Right lobe of liver (tissue), 6 donors: ENCODE measurements at regions not wholly inside any gene's neighbourhood (a gene's known extent, or its start where the extent isn't known, plus 50 kb on each side); places are given as distances from the start of the nearest gene placed in this dataset.

Experiments
- ATAC-seq, 4 donors: fragments of 200-7000 bp; cut with Tn5 transposase; one replicate each; pipeline ENCODE4 v1.9.1; 2020; ENCODE audit warnings: mild to moderate bottlenecking in 4 of 4, moderate library complexity in 4 of 4
- DNase-seq, 3 donors: peaks; one replicate each; pipeline ENCODE4 v3.0.0-alpha.2; 2020
- H3K27ac ChIP-seq, 3 donors: fragments of 200-600 bp; one replicate each; pipeline ENCODE4 v1.8.0; 2022
- H3K27me3 ChIP-seq, 2 donors: fragments of 200-600 bp; one replicate each; pipeline ENCODE4 v1.8.0; 2022
- H3K36me3 ChIP-seq, 4 donors: fragments of 200-600 bp; sonication (generic) in 1 of 4; one replicate each; pipeline versions ENCODE4 v1.5.1 to v1.8.0; 2017 to 2022; ENCODE audit warnings: control low read depth in 1 of 4
- H3K4me1 ChIP-seq, 4 donors: fragments of 200-600 bp; sonication (generic) in 1 of 4; one replicate each; pipeline versions ENCODE4 v1.5.1 to v1.8.0; 2017 to 2022; ENCODE audit warnings: control low read depth in 1 of 4
- H3K4me3 ChIP-seq, 3 donors: fragments of 200-600 bp; one replicate each; pipeline ENCODE4 v1.8.0; 2022
- H3K9me3 ChIP-seq, 4 donors: fragments of 200-600 bp; sonication (generic) in 1 of 4; one replicate each; pipeline versions ENCODE4 v1.5.1 to v1.8.0; 2017 to 2022; ENCODE audit warnings: control low read depth in 1 of 4
- POLR2A ChIP-seq: fragments of 450-650 bp; IDR thresholded peaks from one replicate; pipeline ENCODE4 v1.6.1; 2017; ENCODE audit warnings: antibody characterized with exemption, mild to moderate bottlenecking
- WGBS: methylation state at CpG from one replicate; pipeline ENCODE4 v1.1.6; 2018; ENCODE audit warnings: low coverage, low lambda C conversion rate; ENCODE audit not compliant: insufficient coverage; ENCODE audit errors: missing lambda C conversion rate; 5-methylcytosine and 5-hydroxymethylcytosine counted together
- intact Hi-C, 2 donors: fragments of 100-400 bp; cut with DNase I; formaldehyde crosslinking; loops; one replicate each; pipeline versions ENCODE4 v1.11.2 to v1.14.1; 2022
- TF ChIP-seq, protein P1 (sequence below), 4 donors: fragments of 200-600 bp in 3 of 4; fragments of 450-650 bp in 1 of 4; IDR thresholded peaks; one replicate each; pipeline versions ENCODE4 v1.5.1 to v1.8.0; 2016 to 2022; ENCODE audit warnings: antibody characterized with exemption in 4 of 4, mild to moderate bottlenecking in 2 of 4
- donor health status: DM: no; HTN: yes; CAD: no.
- donor health status: DM: no; HTN: no; CAD: no.
- donor health status: DM: no; HTN: no; CAD: no.
- donor health status: DM: no; HTN: yes; CAD: no.
- donor health status: DM: no; HTN: yes; CAD: no.

DNA sequence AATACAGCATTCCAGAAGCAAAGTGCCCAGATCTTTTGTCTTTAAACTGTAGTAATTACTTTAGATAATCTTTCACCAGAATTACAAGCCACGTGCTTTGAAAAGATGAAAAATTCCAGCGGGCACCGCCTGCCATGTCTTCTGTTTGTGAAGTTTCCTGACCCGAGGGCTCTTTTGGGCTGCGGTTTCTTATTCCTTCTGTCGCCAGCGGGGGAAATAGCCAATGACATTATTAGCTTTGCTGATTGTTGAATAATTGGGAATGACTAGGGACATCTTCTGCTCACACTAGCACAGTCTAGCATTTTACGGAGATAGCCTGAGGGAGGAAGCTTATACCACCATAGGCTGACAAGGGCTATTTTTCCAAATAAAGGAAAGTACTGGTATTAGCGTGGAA is 124.7 kb downstream of the SAMD5 start:
- WGBS: 84% methylated on average over 9 of the region's 9 CpGs
- no peak for ATAC-seq
- intact Hi-C loops: no loop called here
- H3K27me3 ChIP-seq: no peaks in the 10 kb centered on the region
- no peak overlapping the region for H3K4me3 ChIP-seq
- H3K4me1 ChIP-seq: no peaks in the 10 kb centered on the region
- H3K36me3 ChIP-seq: no peaks in the 10 kb centered on the region
- H3K9me3 ChIP-seq: no peaks in the 10 kb centered on the region
- no peak for DNase-seq
- no peak overlapping the region for H3K27ac ChIP-seq
- no peak for TF ChIP-seq POLR2A
- TF ChIP-seq, protein P1, sequence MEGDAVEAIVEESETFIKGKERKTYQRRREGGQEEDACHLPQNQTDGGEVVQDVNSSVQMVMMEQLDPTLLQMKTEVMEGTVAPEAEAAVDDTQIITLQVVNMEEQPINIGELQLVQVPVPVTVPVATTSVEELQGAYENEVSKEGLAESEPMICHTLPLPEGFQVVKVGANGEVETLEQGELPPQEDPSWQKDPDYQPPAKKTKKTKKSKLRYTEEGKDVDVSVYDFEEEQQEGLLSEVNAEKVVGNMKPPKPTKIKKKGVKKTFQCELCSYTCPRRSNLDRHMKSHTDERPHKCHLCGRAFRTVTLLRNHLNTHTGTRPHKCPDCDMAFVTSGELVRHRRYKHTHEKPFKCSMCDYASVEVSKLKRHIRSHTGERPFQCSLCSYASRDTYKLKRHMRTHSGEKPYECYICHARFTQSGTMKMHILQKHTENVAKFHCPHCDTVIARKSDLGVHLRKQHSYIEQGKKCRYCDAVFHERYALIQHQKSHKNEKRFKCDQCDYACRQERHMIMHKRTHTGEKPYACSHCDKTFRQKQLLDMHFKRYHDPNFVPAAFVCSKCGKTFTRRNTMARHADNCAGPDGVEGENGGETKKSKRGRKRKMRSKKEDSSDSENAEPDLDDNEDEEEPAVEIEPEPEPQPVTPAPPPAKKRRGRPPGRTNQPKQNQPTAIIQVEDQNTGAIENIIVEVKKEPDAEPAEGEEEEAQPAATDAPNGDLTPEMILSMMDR (IDR thresholded peaks at IDR 0.05): no peak

DNA sequence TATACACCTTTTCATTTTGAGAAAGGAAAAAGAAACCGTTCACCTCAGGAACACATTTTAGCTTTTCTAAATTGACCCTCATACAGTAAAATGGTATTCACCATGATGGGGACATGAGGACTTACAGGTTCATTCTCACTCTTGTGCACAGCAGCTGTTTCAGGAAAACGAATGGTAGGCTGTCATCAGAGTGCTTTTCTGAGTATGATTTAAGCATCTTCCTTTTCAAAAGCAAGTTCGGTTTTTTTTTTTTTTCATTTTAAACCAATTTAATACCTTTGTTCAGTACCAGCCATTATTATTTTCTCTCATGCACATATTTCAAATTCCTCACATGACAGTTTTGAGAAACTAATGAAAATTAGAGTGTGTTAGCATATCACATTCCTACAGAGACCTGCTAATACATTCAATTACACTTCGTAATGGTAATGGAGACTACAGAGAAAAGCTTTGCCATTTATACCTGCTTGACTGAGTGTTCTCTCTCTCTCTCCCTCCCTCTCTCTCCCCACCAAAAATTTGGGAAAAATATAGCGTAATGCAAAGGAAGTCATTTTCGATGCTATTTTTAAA is 129.2 kb downstream of the SAMD5 start:
- H3K4me3 ChIP-seq: no peak overlapping the region
- TF ChIP-seq POLR2A: no peak
- TF ChIP-seq, protein P1 (IDR thresholded peaks at IDR 0.05): no peak
- no peaks in the 10 kb centered on the region for H3K27me3 ChIP-seq
- 55% methylated on average over 6 of the region's 6 CpGs for WGBS
- no peaks in the 10 kb centered on the region for H3K36me3 ChIP-seq
- intact Hi-C loops: no loop called here
- H3K4me1 ChIP-seq: no peaks in the 10 kb centered on the region
- ATAC-seq (no peak), DNase-seq (no peak)
- H3K9me3 ChIP-seq: no peaks in the 10 kb centered on the region
- H3K27ac ChIP-seq: no peak overlapping the region

GRCh38 chr6:147639279-147639678 is 130.8 kb downstream of the SAMD5 start:
- Histone ChIP-seq H3K27me3 (no peaks in the 10 kb centered on the region), H3K4me3 (no peak overlapping the region), H3K4me1 (no peaks in the 10 kb centered on the region), H3K36me3 (no peaks in the 10 kb centered on the region), H3K9me3 (no peaks in the 10 kb centered on the region), H3K27ac (no peak overlapping the region)
- DNase-seq (no peak), ATAC-seq (no peak)
- WGBS: 90% methylated on average over 3 of the region's 3 CpGs
- TF ChIP-seq, protein P1 (IDR thresholded peaks at IDR 0.05): no peak
- no peak for TF ChIP-seq POLR2A
- intact Hi-C loops: no loop called here

DNA sequence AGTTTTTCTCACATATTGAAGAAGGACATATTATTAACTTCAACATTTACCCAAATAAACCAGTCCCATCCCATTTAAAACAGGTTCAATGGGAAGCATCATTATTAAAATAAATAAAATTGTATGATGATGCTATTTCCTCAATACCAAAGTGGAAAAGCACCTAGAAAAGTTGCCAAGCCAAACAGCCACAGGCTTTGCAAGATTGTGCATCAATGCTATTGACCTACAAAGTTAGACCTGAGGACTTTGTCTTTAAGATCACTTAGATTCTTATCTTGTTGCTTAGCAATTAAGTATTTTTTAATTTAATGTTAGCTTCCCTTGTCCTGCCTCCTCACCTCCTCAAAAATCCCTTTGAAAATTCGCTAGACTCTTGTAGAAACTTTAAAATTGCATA is 132.1 kb downstream of the SAMD5 start:
- no peak overlapping the region for H3K4me3 ChIP-seq
- 44% methylated on average over 1 of the region's 1 CpG for WGBS
- ATAC-seq (no peak), DNase-seq (no peak)
- H3K9me3 ChIP-seq: no peaks in the 10 kb centered on the region
- no peaks in the 10 kb centered on the region for H3K36me3 ChIP-seq
- TF ChIP-seq, protein P1 (IDR thresholded peaks at IDR 0.05): no peak
- no peak for TF ChIP-seq POLR2A
- H3K27me3 ChIP-seq: no peaks in the 10 kb centered on the region
- no peak overlapping the region for H3K27ac ChIP-seq
- H3K4me1 ChIP-seq: no peaks in the 10 kb centered on the region
- intact Hi-C loops: no loop called here

- TF ChIP-seq POLR2A: no peak
- TF ChIP-seq, protein P1 (IDR thresholded peaks at IDR 0.05): no peak
- intact Hi-C loops: no loop called here
- no peaks in the 10 kb centered on the region for H3K27me3 ChIP-seq
- no peak for ATAC-seq
- no peaks in the 10 kb centered on the region for H3K4me1 ChIP-seq
- H3K4me3 ChIP-seq: no peak overlapping the region
- no peak overlapping the region for H3K27ac ChIP-seq
- WGBS: 84% methylated on average over 3 of the region's 3 CpGs
- H3K36me3 ChIP-seq: no peaks in the 10 kb centered on the region
- H3K9me3 ChIP-seq: no peaks in the 10 kb centered on the region
- DNase-seq: no peak
Measured at GRCh38 chr6:147641511-147641910, 133.0 kb downstream of the SAMD5 start.
